ENCODE measurements at regions not wholly inside any gene's neighbourhood (a gene's known extent, or its start where the extent isn't known, plus 50 kb on each side); places are given as distances from the start of the nearest gene placed in this dataset.

DNA sequence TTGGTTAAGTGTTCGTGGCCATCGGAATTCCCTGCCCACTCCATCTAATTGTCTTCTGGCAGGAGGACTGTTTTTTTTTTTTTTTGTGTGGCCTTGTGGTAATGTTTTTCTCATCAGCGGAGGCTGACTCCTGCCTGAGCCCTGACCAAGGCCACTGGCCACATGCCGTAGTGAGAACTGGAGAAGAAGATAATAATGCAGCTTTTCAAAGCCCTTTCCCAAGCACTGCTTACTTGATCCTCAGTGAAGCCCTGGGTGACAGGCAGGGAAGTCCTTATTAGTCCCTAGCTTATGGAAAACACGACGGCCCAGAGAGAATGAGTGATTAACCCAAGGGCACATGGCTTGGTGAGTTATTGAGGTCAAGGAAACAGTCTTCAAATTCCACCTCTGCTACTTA lies 71.2 kb downstream of the ADM start:
- intact Hi-C loops (cut with DNase I): no loop called here
- Histone ChIP-seq H3K36me3 (no peaks in the 10 kb centered on the region), H3K4me1 (no peaks in the 10 kb centered on the region), H3K27me3 (no peaks in the 10 kb centered on the region), H3K9me3 (no peaks in the 10 kb centered on the region), H3K27ac (no peak overlapping the region), H3K4me3 (no peak overlapping the region), H3K9ac (ENCODE audit: low read depth in 2 of 2, low read length in 2 of 2) (no peak overlapping the region)
- no peak for DNase-seq
- TF ChIP-seq, protein P1, sequence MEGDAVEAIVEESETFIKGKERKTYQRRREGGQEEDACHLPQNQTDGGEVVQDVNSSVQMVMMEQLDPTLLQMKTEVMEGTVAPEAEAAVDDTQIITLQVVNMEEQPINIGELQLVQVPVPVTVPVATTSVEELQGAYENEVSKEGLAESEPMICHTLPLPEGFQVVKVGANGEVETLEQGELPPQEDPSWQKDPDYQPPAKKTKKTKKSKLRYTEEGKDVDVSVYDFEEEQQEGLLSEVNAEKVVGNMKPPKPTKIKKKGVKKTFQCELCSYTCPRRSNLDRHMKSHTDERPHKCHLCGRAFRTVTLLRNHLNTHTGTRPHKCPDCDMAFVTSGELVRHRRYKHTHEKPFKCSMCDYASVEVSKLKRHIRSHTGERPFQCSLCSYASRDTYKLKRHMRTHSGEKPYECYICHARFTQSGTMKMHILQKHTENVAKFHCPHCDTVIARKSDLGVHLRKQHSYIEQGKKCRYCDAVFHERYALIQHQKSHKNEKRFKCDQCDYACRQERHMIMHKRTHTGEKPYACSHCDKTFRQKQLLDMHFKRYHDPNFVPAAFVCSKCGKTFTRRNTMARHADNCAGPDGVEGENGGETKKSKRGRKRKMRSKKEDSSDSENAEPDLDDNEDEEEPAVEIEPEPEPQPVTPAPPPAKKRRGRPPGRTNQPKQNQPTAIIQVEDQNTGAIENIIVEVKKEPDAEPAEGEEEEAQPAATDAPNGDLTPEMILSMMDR (IDR thresholded peaks at IDR 0.05): no peak

DNA sequence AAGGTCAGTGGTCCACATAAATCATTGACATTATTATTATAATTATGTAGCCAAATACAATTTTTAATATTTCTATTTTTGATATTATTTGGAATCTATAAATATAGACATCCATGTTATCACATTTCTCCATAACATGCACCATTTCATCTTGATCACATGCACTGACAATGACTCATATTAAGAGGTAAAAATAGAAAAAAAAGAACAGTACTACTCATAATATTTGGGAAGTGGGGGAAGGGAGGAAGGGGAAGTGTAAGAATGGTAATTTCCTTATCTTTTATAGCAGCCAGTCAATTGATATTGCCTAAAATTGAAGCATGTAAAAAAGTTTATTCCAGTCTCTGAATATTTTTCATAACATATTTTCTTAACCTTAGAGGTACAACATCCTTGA lies 72.3 kb downstream of the ADM start:
- intact Hi-C loops (cut with DNase I): no loop called here
- H3K27ac ChIP-seq: no peak overlapping the region

DNA sequence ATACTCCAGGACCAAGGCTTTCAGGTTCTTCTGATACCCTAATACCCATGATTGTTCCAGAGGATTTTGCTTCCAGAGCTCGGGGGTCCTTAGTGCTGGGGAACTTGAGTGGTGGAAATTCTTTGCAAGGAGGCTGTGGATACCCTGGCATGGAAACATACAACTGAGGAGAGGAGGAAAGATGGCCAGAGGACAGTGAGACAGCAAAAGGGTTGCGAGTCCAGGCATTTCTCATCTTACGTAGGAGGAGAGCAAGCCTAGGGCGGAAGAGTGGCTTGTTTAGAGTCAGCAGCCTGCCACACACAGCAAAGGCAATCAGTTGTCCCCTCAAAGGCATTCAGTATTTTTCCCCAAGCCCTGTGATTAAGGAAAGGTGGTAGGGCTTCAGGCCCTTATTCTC lies 73.5 kb downstream of the ADM start:
- H3K27ac ChIP-seq: no peak overlapping the region
- DNase-seq: no peak
- no peaks in the 10 kb centered on the region for H3K9me3 ChIP-seq
- H3K36me3 ChIP-seq: no peaks in the 10 kb centered on the region
- no peaks in the 10 kb centered on the region for H3K27me3 ChIP-seq
- H3K9ac ChIP-seq (ENCODE audit: low read depth in 2 of 2, low read length in 2 of 2): no peak overlapping the region
- intact Hi-C loops (cut with DNase I): no loop called here
- TF ChIP-seq, protein P1 (IDR thresholded peaks at IDR 0.05): no peak
- H3K4me1 ChIP-seq: no peaks in the 10 kb centered on the region
- H3K4me3 ChIP-seq: no peak overlapping the region

More for the DNA sequence above, 72.3 kb downstream of the ADM start:
- no peak for DNase-seq
- Histone ChIP-seq H3K36me3 (no peaks in the 10 kb centered on the region), H3K4me3 (no peak overlapping the region), H3K4me1 (no peaks in the 10 kb centered on the region), H3K9me3 (no peaks in the 10 kb centered on the region), H3K9ac (ENCODE audit: low read depth in 2 of 2, low read length in 2 of 2) (no peak overlapping the region), H3K27me3 (no peaks in the 10 kb centered on the region)
- TF ChIP-seq, protein P1 (IDR thresholded peaks at IDR 0.05): no peak

DNA sequence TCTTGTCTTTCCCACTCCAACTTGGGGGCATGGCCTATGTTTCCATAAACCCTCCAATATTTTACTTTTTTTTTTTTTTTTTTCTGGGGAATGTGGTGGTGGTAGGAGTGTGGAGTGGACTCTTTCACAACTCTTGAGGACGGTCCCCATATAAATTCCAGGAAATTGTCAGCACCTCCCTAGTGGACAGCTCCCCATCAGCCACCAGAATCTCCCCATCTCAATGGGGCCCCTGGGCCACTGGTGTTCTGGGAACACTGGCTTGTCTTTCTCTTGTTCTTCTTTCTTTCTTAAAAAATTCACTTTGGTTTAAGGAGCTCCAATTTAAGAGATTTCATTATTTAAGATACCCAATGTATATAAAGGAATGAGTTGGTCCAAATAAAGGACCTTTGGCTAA lies 74.1 kb downstream of the ADM start:
- H3K4me1 ChIP-seq: no peaks in the 10 kb centered on the region
- no peak overlapping the region for H3K27ac ChIP-seq
- H3K27me3 ChIP-seq: no peaks in the 10 kb centered on the region
- no peak for DNase-seq
- H3K4me3 ChIP-seq: no peak overlapping the region
- no peak overlapping the region for H3K9ac ChIP-seq (ENCODE audit: low read depth in 2 of 2, low read length in 2 of 2)
- TF ChIP-seq, protein P1 (IDR thresholded peaks at IDR 0.05): no peak
- no peaks in the 10 kb centered on the region for H3K9me3 ChIP-seq
- no peaks in the 10 kb centered on the region for H3K36me3 ChIP-seq
- intact Hi-C loops (cut with DNase I): no loop called here

DNA sequence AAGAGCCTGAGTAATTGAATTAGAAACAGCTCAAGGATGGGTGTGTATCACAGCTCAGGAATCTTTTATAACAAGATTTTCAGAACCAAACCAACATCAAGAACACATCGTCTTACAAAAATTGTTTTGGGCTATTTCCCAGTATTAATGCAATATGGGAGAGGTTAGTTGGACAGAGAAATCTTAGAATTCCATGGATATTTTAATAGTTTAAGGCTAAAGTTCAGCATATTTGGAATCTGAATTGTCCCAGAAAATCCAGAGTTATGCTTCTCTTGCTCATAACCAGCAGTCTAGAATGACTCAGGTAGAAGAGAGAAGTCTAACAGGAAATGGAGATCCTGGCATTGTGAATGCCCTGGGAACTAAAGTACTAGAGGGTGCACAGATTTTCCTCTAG lies 74.6 kb downstream of the ADM start:
- no peaks in the 10 kb centered on the region for H3K36me3 ChIP-seq
- no peak overlapping the region for H3K27ac ChIP-seq
- intact Hi-C loops (cut with DNase I): no loop called here
- TF ChIP-seq, protein P1 (IDR thresholded peaks at IDR 0.05): no peak
- H3K9ac ChIP-seq (ENCODE audit: low read depth in 2 of 2, low read length in 2 of 2): no peak overlapping the region
- DNase-seq: no peak
- H3K4me3 ChIP-seq: no peak overlapping the region
- no peaks in the 10 kb centered on the region for H3K9me3 ChIP-seq
- no peaks in the 10 kb centered on the region for H3K4me1 ChIP-seq
- H3K27me3 ChIP-seq: no peaks in the 10 kb centered on the region
